ENCODE measurements at regions not wholly inside any gene's neighbourhood (a gene's known extent, or its start where the extent isn't known, plus 50 kb on each side); places are given as distances from the start of the nearest gene placed in this dataset.

DNA sequence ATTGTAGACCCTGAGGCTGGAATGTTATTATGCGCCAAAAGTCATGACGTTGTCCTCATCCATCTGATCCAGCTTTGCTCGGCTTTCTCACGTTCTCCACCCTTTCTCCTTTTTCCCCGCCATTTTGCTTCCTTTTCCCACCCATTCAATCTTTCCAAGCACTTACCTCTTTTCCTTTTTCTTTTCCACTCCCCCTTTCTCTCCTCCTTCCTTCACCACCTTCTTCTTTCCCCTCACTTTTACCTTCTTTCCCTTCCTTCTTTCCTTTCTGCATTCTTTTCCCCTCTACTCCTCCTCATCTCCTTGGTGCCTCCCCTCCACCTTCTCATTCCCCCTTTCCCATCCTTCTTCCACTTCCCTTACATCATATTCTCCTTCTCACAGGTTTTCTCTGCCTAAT is 304.8 kb upstream of the TSHZ2 start:
- CTCF ChIA-PET: no interaction called here
- Histone ChIP-seq H3K27me3 (replicated peaks in 1 of 2; ENCODE audit: control insufficient read depth in 2 of 2, insufficient read depth in 2 of 2, low read length in 1 of 2) (no peaks in the 10 kb centered on the region), H3K4me2 (ENCODE audit: control insufficient read depth, insufficient read depth) (no peak overlapping the region), H3K36me3 (ENCODE audit: control insufficient read depth in 2 of 2, insufficient read depth in 2 of 2, low read length in 1 of 2) (no peaks in the 10 kb centered on the region), H4K20me1 (ENCODE audit: control insufficient read depth, insufficient read depth) (no peaks in the 10 kb centered on the region), H3K9me3 (replicated peaks; ENCODE audit: control insufficient read depth, insufficient read depth, low read length) (no peaks in the 10 kb centered on the region), H3K9ac (ENCODE audit: control insufficient read depth, insufficient read depth, low read length) (no peak overlapping the region), H3K27ac (ENCODE audit: control insufficient read depth, insufficient read depth) (no peak overlapping the region), H2AFZ (ENCODE audit: control insufficient read depth, low read depth, low read length) (no peak overlapping the region), H3K4me1 (ENCODE audit: control insufficient read depth, insufficient read depth, low read length) (no peaks in the 10 kb centered on the region), H3K79me2 (ENCODE audit: control insufficient read depth, insufficient read depth, low read length) (no peaks in the 10 kb centered on the region), H3K4me3 (no peak overlapping the region)
- BruUV-seq (replicated peaks): no TSS peak
- no peak for ATAC-seq
- TF ChIP-seq ASH2L (IDR thresholded peaks at IDR 0.05; ENCODE audit: borderline replicate concordance, low read depth) (no peak), SRF (IDR thresholded peaks at IDR 0.05; ENCODE audit: low read depth in 2 of 2, low read length in 2 of 2) (no peak)
- TF ChIP-seq, protein P1, sequence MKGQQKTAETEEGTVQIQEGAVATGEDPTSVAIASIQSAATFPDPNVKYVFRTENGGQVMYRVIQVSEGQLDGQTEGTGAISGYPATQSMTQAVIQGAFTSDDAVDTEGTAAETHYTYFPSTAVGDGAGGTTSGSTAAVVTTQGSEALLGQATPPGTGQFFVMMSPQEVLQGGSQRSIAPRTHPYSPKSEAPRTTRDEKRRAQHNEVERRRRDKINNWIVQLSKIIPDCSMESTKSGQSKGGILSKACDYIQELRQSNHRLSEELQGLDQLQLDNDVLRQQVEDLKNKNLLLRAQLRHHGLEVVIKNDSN (IDR thresholded peaks at IDR 0.05; ENCODE audit: borderline replicate concordance, extremely low read length, insufficient read depth, low read depth, low read length): no peak
- TF ChIP-seq, protein P2, sequence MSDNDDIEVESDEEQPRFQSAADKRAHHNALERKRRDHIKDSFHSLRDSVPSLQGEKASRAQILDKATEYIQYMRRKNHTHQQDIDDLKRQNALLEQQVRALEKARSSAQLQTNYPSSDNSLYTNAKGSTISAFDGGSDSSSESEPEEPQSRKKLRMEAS (IDR thresholded peaks at IDR 0.05; ENCODE audit: low read depth, low read length): no peak
- in situ Hi-C loops (cut with MboI) (no loop called here), intact Hi-C loops (cut with micrococcal nuclease; ENCODE audit: unreplicated experiment) (no loop called here)
- SMC1A ChIA-PET (ENCODE audit: uncharacterized antibody, unreplicated experiment): no interaction called here
- no peak for DNase-seq (ENCODE audit: low read depth, low spot score)
- POLR2A ChIA-PET: no interaction called here
- RAD21 ChIA-PET (ENCODE audit: unreplicated experiment): no interaction called here
- WGBS (ENCODE audit: insufficient coverage, insufficient replicate concordance, low lambda C conversion rate, missing lambda C conversion rate): 38% methylated on average over 5 of the region's 5 CpGs
- no peak for FAIRE-seq

DNA sequence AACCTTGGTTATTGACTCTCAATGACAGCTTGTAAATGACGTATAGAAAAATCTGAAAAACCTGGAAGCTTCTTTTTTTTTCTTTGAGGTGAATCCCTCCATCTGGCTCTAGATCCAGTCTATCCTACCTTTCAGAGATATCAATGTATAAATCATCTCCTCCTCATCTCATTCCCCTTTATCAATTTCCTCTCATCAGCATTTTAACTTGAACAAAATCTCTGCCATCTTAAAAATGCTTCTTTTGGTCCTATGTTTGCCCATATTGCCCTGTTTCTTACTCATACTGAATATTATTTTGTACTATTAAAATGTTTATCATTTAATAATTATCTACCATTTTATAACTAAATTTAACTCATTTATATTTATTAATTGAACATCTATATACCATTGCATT is 306.7 kb upstream of the TSHZ2 start:
- Histone ChIP-seq H3K4me1 (ENCODE audit: control insufficient read depth, insufficient read depth, low read length) (no peaks in the 10 kb centered on the region), H3K27ac (ENCODE audit: control insufficient read depth, insufficient read depth) (no peak overlapping the region), H3K4me2 (ENCODE audit: control insufficient read depth, insufficient read depth) (no peak overlapping the region), H3K4me3 (no peak overlapping the region), H2AFZ (ENCODE audit: control insufficient read depth, low read depth, low read length) (no peak overlapping the region), H4K20me1 (ENCODE audit: control insufficient read depth, insufficient read depth) (no peaks in the 10 kb centered on the region), H3K27me3 (replicated peaks in 1 of 2; ENCODE audit: control insufficient read depth in 2 of 2, insufficient read depth in 2 of 2, low read length in 1 of 2) (no peaks in the 10 kb centered on the region), H3K36me3 (ENCODE audit: control insufficient read depth in 2 of 2, insufficient read depth in 2 of 2, low read length in 1 of 2) (no peaks in the 10 kb centered on the region), H3K9me3 (replicated peaks; ENCODE audit: control insufficient read depth, insufficient read depth, low read length) (no peaks in the 10 kb centered on the region), H3K9ac (ENCODE audit: control insufficient read depth, insufficient read depth, low read length) (no peak overlapping the region), H3K79me2 (ENCODE audit: control insufficient read depth, insufficient read depth, low read length) (no peaks in the 10 kb centered on the region)
- CTCF ChIA-PET: no interaction called here
- BruUV-seq (replicated peaks): no TSS peak
- RAD21 ChIA-PET (ENCODE audit: unreplicated experiment): no interaction called here
- in situ Hi-C loops (cut with MboI): no loop called here
- SMC1A ChIA-PET (ENCODE audit: uncharacterized antibody, unreplicated experiment): no interaction called here
- FAIRE-seq (no peak), ATAC-seq (no peak), DNase-seq (ENCODE audit: low read depth, low spot score) (no peak)
- TF ChIP-seq POLR2A (IDR thresholded peaks at IDR 0.05; ENCODE audit: low read depth, low read length): no peak
- TF ChIP-seq, protein P3, sequence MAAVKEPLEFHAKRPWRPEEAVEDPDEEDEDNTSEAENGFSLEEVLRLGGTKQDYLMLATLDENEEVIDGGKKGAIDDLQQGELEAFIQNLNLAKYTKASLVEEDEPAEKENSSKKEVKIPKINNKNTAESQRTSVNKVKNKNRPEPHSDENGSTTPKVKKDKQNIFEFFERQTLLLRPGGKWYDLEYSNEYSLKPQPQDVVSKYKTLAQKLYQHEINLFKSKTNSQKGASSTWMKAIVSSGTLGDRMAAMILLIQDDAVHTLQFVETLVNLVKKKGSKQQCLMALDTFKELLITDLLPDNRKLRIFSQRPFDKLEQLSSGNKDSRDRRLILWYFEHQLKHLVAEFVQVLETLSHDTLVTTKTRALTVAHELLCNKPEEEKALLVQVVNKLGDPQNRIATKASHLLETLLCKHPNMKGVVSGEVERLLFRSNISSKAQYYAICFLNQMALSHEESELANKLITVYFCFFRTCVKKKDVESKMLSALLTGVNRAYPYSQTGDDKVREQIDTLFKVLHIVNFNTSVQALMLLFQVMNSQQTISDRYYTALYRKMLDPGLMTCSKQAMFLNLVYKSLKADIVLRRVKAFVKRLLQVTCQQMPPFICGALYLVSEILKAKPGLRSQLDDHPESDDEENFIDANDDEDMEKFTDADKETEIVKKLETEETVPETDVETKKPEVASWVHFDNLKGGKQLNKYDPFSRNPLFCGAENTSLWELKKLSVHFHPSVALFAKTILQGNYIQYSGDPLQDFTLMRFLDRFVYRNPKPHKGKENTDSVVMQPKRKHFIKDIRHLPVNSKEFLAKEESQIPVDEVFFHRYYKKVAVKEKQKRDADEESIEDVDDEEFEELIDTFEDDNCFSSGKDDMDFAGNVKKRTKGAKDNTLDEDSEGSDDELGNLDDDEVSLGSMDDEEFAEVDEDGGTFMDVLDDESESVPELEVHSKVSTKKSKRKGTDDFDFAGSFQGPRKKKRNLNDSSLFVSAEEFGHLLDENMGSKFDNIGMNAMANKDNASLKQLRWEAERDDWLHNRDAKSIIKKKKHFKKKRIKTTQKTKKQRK (IDR thresholded peaks at IDR 0.05; ENCODE audit: low read depth, low read length): no peak
- intact Hi-C loops (cut with micrococcal nuclease; ENCODE audit: unreplicated experiment): no loop called here
- WGBS (ENCODE audit: insufficient coverage, insufficient replicate concordance, low lambda C conversion rate, missing lambda C conversion rate): 90% methylated on average over 1 of the region's 1 CpG
- POLR2A ChIA-PET: no interaction called here

Measured in GM12878 (cell line).